GM12891 (cell line): ENCODE measurements at regions not wholly inside any gene's neighbourhood (a gene's known extent, or its start where the extent isn't known, plus 50 kb on each side); places are given as distances from the start of the nearest gene placed in this dataset.

ENCODE experiments used
- POLR2A ChIP-seq: IDR thresholded peaks from 2 replicates; pipeline ENCODE4 v1.6.1; 2011; ENCODE audit warnings: low read depth, low read length, control low read depth
- TAF1 ChIP-seq: IDR thresholded peaks from 2 replicates; pipeline ENCODE4 v1.6.1; 2011; ENCODE audit warnings: low read depth, low read length, control low read depth

- TF ChIP-seq POLR2A, result no peak
- no peak for TF ChIP-seq TAF1
These were observed 193.6 kb upstream of the GRM7 start for GRCh38 chr3:6667354-6667753.
